ENCODE measurements at regions not wholly inside any gene's neighbourhood (a gene's known extent, or its start where the extent isn't known, plus 50 kb on each side); places are given as distances from the start of the nearest gene placed in this dataset.
"Not testable (repeated sequence)": the region's sequence is repeated elsewhere in the genome, so short reads cannot be mapped to it uniquely, and the experiment has no call there.

GRCh38 chrX:65879977-65880799 is 159.7 kb downstream of the VSIG4 start:
- no peak for FAIRE-seq

GRCh38 chrX:65878456-65878855 is 161.4 kb downstream of the VSIG4 start:
- FAIRE-seq, result no peak

GRCh38 chrX:65877953-65878352 is 161.9 kb downstream of the VSIG4 start:
- peak; percentile 58 for FAIRE-seq

GRCh38 chrX:65875614-65876013 is 164.3 kb downstream of the VSIG4 start:
- not testable (repeated sequence) for FAIRE-seq

- no peak for FAIRE-seq
Measured at GRCh38 chrX:65874765-65875164, 165.1 kb downstream of the VSIG4 start.

- FAIRE-seq, result no peak
Measured at GRCh38 chrX:65874110-65874509, 165.8 kb downstream of the VSIG4 start.

GRCh38 chrX:65873385-65873784 is 166.5 kb downstream of the VSIG4 start:
- FAIRE-seq, result no peak

- no peak for FAIRE-seq
Measured at GRCh38 chrX:65871671-65872311, 168.1 kb downstream of the VSIG4 start.

- FAIRE-seq, result not testable (repeated sequence)
Measured at GRCh38 chrX:65870544-65870943, 169.3 kb downstream of the VSIG4 start.

GRCh38 chrX:65866773-65867172 is 173.1 kb downstream of the VSIG4 start:
- no peak for FAIRE-seq

GRCh38 chrX:65866146-65866545 is 173.7 kb downstream of the VSIG4 start:
- no peak for FAIRE-seq

GRCh38 chrX:65862638-65863037 is 177.2 kb downstream of the VSIG4 start:
- no peak for FAIRE-seq

- FAIRE-seq, result no peak
Measured at GRCh38 chrX:65859299-65859698, 180.6 kb downstream of the VSIG4 start.

GRCh38 chrX:65854437-65854836 is 185.4 kb downstream of the VSIG4 start:
- FAIRE-seq, result peak; percentile 28

- FAIRE-seq, result not testable (repeated sequence)
Measured at GRCh38 chrX:65851306-65851705, 183.9 kb downstream of the MSN start.

- FAIRE-seq, result not testable (repeated sequence)
Measured at GRCh38 chrX:65850821-65851220, 183.4 kb downstream of the MSN start.

GRCh38 chrX:65846974-65847373 is 179.5 kb downstream of the MSN start:
- FAIRE-seq, result no peak

- FAIRE-seq, result no peak
Measured at GRCh38 chrX:65841263-65841662, 173.8 kb downstream of the MSN start.

GRCh38 chrX:65838674-65839073 is 171.2 kb downstream of the MSN start:
- no peak for FAIRE-seq

GRCh38 chrX:65837875-65838549 is 170.6 kb downstream of the MSN start:
- FAIRE-seq, result no peak

- FAIRE-seq, result no peak
Measured at GRCh38 chrX:65831268-65831667, 163.8 kb downstream of the MSN start.

- FAIRE-seq, result no peak
Measured at GRCh38 chrX:65828599-65828998, 161.1 kb downstream of the MSN start.

GRCh38 chrX:65825226-65825625 is 157.8 kb downstream of the MSN start:
- FAIRE-seq, result not testable (repeated sequence)
